ENCODE measurements at regions not wholly inside any gene's neighbourhood (a gene's known extent, or its start where the extent isn't known, plus 50 kb on each side); places are given as distances from the start of the nearest gene placed in this dataset.

DNA sequence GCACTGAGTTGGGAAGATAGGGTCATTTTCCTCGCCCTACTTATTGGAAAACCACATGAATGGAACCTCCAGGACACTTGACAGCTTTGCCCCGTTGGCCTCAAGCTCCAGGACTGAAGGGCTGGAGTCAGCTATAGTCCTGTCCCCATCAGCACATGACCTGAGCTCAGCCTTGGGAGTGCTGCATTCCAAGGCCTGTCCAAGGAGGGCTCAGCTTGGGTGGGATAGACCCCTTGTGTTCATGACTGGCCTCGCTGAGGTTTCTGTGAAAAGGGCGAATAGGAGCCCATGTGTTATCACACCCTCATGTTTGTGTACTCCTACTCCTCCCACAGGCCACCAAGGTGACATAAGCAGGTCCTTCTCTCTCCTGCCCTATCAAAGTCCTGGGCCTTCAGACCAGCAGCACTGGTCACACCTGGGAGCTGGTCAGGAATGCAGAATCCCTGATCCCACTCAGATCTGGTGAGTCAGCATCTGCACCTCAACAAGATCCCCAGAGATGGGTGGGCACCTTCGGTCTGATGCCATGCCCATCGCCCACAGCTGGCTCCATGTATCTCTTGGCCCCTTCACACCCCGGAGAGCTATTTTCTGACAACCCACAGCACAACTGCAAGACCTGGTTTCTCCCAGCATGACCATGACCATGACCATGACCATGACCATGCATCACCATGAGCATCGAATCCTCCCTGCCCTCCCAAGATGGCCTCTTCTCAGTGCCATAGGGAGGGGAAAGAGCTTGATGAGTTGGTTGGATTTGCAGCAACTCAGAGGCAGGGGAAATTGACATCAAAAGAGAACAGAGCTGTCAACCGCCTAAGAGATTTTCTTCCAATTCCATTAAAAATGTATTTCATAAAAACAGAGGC is 83.0 kb upstream of the RAB6C start:
- DNase-seq (ENCODE audit: low read depth): no peak
- in situ Hi-C loops (cut with HindIII; ENCODE audit: low pct_unique_long_range_greater_than_20kb, low sequenced_read_pairs): no loop called here

DNA sequence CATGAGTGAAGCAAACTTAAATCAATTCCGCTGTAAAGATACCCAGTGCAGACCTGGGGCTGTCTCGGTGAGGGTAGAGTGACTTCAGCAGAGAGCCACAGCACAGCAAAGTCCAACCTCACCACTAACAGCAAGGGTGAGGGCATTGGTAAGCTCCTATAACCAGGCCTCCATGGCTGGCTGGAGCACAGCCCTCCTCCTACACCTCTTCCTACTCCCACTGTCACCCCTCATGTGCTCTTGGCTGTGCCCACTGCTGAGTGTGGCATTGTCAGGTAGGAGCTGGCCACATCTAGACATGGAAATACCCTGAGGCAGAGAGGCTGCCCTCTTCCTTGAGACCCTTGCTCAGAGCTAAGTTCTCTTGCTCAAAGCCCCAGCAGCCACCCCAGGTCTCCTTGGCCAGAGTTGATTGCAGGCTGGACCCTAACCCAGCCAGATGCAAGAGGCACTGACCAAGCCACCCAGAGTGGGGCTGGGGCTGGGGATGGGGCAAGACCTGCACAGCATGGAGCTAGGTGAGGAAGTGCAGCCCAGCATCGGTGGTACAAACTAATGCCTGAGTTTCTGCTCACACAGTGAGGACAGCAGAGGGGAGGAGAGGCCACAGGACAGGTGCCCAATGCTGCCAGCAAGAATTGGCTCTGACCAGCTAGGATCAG is 77.6 kb upstream of the RAB6C start:
- in situ Hi-C loops (cut with HindIII; ENCODE audit: low pct_unique_long_range_greater_than_20kb, low sequenced_read_pairs): no loop called here
- DNase-seq (ENCODE audit: low read depth): no peak

DNA sequence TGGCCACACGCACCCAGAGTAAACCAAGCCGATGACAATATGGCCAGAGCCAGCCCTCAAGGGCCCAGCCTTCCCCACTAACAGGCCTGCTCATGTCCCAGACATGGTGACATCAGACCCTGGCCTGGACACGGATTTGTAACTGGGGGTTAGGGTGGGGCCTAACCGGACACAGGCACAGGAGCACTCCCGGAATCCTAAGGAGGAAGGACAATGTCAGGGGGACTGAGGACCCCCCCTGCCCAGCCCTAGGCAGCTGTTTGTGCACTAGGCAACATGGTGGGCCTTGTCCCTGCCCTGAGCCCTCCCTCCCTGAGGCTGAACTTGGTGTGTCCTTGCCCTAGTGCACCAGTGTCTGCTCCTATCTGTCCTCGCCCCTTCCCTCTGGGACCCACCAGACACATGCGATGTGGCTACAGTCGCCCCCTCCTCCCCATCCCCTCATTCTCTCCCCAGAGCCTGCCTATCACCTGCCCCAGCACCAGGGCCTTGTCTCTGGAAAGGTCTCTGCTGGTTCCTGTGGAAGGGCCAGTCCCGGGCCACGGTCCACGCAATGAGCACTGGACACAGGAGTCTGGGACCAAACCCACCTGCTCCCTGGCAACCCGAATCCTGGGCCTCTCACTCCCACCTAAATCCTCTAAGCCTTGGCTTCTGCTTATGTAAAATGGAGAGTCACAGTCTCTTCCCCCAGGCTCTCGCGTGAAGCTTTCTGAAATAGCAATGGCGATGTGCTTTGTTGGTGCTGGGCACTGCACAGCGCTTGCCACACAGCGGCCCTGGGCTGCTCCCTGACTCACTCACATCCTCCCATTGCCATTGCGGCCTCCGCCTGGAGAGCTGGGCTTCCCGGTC is 76.5 kb upstream of the RAB6C start:
- DNase-seq (ENCODE audit: low read depth): no peak
- in situ Hi-C loops (cut with HindIII; ENCODE audit: low pct_unique_long_range_greater_than_20kb, low sequenced_read_pairs): no loop called here

DNA sequence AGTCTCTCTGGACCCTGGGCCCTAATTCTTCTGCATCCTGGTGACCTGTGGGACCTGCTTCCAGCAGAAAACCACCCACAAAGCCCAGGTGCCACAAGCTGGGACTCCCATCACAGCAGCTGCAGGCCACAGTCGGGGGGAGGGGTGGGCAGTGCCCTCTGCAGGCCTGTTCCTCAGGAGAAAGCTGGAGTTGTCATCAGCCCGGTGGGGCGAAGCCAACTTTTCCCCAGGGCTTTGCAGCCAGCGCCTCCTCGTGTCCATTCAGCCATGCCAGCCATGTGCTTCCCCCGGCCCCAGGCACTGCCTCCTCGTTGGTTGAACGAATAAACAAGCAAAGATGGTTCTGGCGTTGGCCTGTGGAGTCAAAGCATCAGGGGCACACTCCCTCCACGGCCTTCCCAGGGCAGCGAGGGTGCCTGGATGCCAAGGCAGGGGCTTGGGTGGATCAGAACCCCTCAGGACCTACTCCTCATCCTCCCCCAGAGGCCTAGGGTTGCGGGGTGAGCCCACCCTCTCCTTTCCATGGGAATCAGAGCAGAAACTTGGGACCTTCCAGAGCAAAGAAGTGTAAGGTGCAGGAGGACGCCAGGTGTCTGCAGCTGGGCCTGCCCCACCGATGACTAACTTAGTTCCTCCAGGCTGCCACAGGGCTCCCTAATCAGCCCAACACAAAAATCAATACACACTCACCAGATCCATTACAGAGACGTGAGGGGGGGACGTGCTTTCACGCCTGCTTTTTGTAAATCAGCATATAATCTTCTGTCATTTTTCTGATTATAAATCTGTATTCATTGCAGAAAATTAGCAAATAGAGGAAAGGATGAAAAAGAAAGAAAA is 75.7 kb upstream of the RAB6C start:
- DNase-seq (ENCODE audit: low read depth): peak; percentile 16
- in situ Hi-C loops (cut with HindIII; ENCODE audit: low pct_unique_long_range_greater_than_20kb, low sequenced_read_pairs): no loop called here

DNA sequence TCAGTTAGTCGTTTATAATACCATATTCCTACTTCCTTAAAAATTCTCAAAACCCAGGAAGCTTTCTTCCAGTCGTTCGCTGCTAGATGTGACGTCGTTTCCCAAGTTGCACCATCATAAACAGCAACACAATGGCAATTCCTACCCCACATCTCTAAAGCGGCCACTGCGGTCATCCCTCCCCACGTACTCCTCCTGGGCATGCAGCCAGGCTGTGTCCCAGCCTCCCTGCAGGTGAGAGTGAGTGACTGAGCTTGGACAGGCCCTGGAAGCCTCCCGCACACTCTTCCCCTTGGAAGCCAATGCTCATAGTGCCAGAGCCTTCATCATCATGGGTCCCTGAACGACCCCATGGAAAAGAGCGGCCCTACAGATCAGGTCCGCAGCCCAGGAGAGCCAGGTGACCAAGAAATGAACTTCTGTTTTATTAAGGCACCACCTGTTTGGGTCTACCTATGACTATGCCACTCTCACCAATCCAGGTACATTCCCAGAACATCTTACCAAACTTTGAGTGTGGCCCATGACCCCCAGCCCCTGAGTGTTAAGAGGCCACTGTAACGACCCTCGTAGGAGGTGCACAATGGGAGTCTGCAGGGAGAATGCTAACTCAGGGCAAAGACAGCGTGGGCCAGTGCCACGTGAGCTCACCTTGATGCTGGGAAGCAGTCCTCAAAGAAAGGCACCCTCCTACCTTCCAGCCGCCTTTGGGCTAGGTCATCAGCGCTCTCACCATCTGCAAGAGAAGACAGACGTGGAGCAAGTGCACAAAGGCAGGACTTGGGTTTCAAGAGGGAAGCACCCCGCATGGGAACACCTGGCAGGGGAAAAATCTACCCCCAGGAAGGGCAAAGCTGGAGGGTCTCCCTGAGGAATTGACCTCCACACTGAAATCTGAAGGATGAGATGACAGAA is 74.7 kb upstream of the RAB6C start:
- no peak for DNase-seq (ENCODE audit: low read depth)
- in situ Hi-C loops (cut with HindIII; ENCODE audit: low pct_unique_long_range_greater_than_20kb, low sequenced_read_pairs): no loop called here

DNA sequence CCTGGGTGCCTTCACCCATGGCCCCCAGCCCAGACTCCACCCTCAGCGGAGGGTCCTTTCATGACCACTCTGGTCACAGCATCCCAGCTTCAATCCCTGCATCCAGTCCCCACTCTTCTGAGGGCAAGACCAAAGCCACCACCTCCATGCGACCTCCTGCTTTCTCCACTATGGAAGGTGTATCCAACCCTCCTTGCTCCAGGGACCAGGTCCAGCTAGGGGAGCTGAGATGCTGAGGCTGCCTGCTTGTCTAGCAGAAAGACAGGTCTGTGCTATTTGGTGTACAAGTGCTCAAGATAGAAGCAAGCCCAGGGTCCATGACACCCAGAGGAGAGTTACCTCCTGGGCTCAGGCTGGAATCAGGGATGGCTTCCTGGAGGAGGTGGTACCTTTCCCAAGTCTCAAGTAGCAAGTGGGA is 73.8 kb upstream of the RAB6C start:
- in situ Hi-C loops (cut with HindIII; ENCODE audit: low pct_unique_long_range_greater_than_20kb, low sequenced_read_pairs): no loop called here
- DNase-seq (ENCODE audit: low read depth): no peak

DNA sequence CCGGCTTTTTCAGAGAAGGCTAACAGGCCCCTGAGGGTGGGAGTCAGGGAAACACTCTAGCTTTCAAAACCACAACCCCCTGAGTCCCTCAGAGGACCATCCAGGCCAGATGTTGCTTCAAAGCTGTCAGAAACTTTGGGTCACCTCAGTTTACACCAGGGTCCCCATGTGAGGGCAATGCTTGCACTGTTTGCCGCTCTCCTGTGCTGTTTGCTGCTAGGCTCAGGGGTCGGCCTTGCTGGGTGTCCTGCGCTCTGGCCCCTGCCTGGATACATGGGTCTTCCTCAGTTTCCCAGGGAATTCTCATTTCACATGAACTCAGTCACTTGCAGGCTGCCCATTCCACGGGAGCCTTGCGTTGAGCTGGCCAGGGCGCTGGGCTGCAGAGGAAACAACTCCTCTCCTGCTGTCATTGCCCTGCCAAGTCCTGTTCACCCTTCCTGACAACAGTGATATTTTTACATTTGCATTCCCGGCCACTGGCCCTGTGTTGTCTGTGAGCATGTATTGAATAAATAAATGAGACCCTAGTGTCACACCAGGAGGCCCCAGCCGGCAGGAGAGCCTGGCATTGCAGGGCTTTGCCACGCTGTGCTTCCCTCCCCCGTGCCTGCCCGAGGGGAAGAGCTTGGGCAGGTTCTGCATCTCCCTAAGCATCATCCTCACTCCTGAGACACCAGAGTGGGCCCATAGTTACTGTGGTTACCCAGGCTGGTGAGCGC is 73.2 kb upstream of the RAB6C start:
- DNase-seq (ENCODE audit: low read depth): no peak
- in situ Hi-C loops (cut with HindIII; ENCODE audit: low pct_unique_long_range_greater_than_20kb, low sequenced_read_pairs): no loop called here

DNA sequence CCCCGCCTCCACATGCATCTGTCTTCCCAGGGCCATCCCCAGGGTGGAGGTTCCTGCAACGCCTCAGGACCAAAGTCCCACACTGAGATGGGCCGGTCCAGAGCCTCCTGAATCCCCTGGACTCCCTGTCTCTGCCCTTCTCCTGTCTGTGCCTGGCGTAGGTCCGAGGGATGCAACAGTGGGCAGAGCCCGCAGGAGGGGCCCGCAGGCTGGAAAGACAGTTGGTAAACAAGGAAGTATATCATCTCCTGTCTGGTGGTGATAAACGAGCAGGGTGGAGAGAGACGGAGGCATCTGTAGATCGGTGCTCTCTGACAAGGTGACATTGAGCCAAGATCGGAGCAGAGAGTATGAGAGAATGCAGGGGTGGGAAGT is 72.6 kb upstream of the RAB6C start:
- DNase-seq (ENCODE audit: low read depth): no peak
- in situ Hi-C loops (cut with HindIII; ENCODE audit: low pct_unique_long_range_greater_than_20kb, low sequenced_read_pairs): no loop called here

DNA sequence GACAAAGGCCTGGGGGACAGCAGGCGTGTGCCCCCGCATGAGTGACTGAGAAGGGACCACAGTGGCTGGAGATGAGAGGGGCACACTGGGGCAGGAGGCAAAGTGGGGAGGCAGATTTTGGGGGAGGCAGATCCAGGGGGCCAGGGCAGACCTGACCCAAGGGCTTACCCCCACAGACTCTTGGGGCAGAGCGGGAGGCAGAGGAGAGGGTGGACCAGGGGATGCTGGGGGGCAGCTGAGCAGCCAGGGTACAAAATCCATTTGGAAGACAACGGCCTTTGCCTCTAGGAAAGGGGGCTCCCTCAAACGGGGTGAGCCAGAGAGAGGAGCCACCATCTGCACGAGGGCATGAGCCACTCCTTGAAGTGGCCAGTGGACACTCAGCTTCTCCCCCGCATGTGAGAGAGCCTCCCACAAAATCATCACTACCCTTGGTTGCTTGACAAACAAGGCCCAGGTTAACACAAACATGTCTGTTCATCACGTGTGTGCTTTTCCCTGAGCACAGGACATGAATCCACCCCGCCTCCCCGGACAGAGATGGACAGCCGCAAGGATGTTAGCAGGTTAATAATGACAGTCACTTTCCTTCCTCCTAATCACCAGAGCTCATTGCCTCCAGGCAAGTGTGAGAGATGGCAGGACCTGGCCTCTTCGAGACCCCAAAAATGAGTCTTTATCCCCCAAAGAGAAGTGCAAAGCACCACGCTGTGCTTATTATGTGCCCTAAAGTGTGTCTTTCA is 72.0 kb upstream of the RAB6C start:
- in situ Hi-C loops (cut with HindIII; ENCODE audit: low pct_unique_long_range_greater_than_20kb, low sequenced_read_pairs): no loop called here
- DNase-seq (ENCODE audit: low read depth): no peak

DNA sequence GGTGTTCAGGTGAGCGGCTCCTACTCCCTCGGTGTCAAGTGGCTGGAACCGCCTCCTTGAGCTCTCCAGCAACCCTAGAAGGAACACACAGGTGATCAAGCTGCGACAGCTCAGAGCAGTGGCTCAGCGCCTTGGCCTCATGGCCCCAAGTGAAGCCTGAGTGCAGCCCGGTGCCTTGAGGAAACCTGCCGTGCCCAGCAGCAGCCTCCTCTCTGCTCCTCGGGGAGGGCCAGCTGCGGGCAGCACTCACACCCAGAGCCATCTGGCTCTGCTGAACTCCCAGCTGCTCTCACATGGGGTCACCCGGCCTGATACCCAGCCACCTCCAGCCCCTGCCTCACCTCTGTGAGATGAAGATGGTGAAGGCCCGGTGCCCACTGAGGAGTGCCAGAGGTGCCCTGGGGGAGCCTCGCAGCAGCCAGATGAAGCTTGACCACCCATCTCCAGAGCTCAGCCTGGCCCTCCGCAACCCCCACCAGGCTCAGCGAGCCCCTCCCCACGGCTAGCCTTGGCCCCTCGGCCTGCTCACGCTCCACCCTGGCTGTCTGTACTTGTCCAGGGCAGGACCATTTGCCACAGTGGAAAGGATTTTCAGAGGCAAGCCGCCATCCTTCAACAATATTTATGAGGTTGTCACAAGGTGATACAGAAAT is 70.6 kb upstream of the RAB6C start:
- in situ Hi-C loops (cut with HindIII; ENCODE audit: low pct_unique_long_range_greater_than_20kb, low sequenced_read_pairs): no loop called here
- no peak for DNase-seq (ENCODE audit: low read depth)

DNA sequence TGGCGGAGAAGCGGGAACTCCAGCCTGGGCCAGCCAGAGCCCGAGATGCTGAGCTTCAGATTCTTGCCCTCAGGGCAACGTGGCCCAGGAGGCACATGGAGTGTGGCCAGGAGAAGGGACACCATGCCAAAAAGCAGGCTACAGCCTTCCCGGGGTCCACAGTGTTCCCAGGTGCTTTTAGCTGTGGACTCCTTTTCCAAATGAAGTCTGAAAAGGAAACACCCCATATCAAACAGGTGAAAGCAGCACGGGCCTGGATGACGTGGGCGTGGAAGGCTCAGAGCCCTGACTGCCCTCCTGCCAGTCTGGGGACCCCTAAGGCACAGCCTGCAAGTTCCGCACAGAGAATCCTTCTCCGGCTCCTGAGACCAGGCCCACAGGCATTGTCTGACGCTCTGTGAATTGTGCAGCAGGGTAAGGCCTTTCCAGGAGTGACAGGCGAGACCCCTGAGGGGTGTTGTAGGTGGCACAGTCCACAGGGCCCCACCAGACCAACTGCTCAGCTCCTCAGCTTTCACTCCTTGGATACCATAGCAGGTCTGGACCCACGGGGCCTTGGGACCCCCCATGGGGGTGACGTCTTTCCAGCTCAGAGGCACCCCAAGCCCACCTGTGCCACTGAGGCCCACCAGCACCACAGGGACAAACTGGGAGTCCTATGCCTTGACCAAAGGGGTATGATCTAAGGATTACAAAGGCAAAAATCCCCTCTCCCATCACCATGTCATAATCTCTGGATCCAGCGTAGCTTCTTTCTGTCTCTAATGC is 69.6 kb upstream of the RAB6C start:
- in situ Hi-C loops (cut with HindIII; ENCODE audit: low pct_unique_long_range_greater_than_20kb, low sequenced_read_pairs): no loop called here
- DNase-seq (ENCODE audit: low read depth): no peak

DNA sequence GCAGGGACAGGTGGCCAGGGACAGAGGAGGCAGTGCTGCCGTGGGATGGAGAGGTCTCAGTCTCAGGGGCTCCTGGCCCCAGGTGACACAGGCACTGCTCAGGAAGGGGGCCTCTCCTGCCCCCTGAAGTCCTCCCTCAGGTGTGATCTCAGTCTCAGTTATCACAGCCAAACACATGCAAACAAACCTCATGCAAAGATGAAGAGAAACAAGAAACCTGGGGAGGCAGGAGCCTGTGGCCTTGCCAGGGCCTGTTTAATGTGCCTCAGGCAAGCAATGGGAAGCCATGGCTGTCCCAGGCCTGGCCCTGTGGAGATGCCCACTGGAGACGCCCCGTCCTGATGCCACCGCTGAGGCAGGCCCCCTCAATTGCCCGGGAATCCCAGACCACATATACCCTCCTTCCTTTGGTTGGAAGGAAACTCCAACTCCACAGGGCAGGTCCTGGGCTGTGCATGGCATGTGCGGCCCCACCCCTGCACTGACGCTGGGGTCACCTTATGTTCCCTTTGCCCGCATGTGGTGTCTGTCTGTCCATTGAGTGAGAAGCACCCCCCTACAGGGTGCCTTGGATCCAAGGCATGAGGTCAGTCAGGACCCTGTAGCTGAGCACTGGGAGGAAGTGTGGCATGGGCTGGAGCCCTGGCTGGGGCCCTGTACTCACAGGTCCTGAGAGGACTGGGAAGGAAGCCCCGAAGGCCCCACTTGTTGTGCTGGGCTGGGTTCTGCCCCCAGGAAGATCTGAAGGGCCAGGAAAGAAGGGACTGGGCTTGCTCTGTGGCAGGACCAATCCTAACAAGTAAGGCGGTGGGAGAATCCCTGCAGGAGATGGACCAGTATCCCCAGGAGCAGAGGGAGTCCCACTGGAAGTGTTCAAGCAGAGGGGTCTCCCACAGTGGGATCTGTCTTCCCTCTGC is 68.8 kb upstream of the RAB6C start:
- in situ Hi-C loops (cut with HindIII; ENCODE audit: low pct_unique_long_range_greater_than_20kb, low sequenced_read_pairs): no loop called here
- no peak for DNase-seq (ENCODE audit: low read depth)

DNA sequence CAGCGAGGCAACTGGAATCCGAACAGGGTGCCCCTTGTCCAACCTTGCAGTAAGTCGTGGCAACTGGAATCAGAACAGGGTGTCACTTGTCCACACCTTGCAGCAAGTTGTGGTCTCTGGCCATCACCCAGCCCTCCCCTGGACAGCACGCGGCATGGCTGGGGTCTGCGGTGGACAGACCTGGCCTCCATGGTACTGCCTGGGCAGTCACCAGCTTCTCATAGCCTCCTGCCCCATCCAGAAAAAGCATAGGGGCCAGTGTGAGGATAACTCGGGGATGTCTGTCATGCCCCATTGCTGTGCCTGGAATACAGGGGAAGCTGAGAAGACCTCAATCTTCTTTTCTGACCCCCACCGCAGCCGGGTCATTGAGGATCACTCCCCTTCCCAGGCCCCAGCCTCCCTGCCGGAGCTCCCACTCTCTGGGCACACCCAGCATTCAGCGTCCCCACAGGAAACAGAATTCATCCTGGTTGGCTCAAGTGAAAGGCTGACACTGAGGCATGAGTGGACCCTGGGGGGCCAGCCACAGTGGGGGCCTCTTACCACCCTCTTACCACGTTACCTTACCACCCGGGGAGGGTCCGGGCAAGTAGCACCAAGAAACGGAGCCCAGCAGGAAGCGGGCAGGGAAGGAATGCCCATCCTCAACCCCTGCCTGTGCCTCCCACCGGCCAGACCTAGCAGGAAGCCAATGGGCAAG is 68.0 kb upstream of the RAB6C start:
- in situ Hi-C loops (cut with HindIII; ENCODE audit: low pct_unique_long_range_greater_than_20kb, low sequenced_read_pairs): no loop called here
- DNase-seq (ENCODE audit: low read depth): no peak

Measured in Caki2 (cell line).